ENCODE measurements at regions not wholly inside any gene's neighbourhood (a gene's known extent, or its start where the extent isn't known, plus 50 kb on each side); places are given as distances from the start of the nearest gene placed in this dataset.

DNA sequence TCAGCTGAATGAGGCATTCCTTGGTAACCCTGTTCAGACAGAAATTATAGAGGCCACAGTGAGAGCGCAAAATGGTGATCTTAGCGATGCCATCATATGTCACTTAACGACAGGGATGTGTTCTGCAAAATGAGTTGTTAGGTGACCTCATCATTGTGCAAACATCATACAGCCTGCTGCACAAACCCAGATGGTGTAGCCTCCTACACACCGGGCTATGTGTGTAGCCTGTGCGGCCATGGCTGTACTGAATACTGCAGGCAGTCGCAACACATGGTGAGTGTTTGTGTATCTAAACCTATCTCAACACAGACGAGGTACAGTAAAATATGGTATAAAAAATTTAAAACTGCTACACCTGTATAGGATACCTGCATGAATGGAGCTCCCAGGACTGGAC lies 234.1 kb upstream of the PMEPA1 start:
- no peak for TF ChIP-seq EP300 (IDR thresholded peaks at IDR 0.05)
- TF ChIP-seq SREBF2 (IDR thresholded peaks at IDR 0.05), result no peak
- TF ChIP-seq, protein P1, sequence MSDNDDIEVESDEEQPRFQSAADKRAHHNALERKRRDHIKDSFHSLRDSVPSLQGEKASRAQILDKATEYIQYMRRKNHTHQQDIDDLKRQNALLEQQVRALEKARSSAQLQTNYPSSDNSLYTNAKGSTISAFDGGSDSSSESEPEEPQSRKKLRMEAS (IDR thresholded peaks at IDR 0.05), result no peak

All from A549 (cell line).